ENCODE measurements at regions not wholly inside any gene's neighbourhood (a gene's known extent, or its start where the extent isn't known, plus 50 kb on each side); places are given as distances from the start of the nearest gene placed in this dataset.

- TF ChIP-seq CTCF (IDR thresholded peaks at IDR 0.05; ENCODE audit: insufficient read depth, low read depth, low read length, missing control alignments) = peak; percentile 36
- peak; percentile 38 for DNase-seq (ENCODE audit: low read depth)
- no peak overlapping the region for H3K4me3 ChIP-seq (ENCODE audit: low read length)
Observed at GRCh38 chrX:11944501-11944900, 186.5 kb downstream of the MSL3 start.

DNA sequence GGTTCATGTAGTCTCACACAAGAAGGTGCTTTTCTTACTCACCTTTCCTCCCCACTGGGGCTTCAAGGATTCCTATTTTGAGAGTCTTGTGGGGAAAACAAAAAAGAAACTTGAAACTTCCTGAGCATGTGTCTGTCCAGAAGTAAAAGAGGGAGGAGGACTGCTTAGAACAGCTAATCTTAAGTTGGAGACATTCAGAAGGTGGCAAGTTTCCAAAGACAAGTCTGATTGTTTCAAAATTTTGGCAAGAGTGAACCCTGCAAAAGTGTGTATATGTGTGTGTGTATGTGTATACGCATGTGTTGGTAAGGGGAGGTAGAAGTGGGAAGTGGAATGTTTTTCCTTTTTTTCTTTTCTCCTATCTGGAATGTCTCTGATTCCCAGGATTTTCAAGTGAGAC is 189.0 kb upstream of the FRMPD4 start:
- DNase-seq (ENCODE audit: low read depth) = no peak
- no peak overlapping the region for H3K4me3 ChIP-seq (ENCODE audit: low read length)
- no peak for TF ChIP-seq CTCF (IDR thresholded peaks at IDR 0.05; ENCODE audit: insufficient read depth, low read depth, low read length, missing control alignments)

GRCh38 chrX:11952176-11952720 is 186.0 kb upstream of the FRMPD4 start:
- no peak for DNase-seq (ENCODE audit: low read depth)
- H3K4me3 ChIP-seq (ENCODE audit: low read length) = no peak overlapping the region
- no peak for TF ChIP-seq CTCF (IDR thresholded peaks at IDR 0.05; ENCODE audit: insufficient read depth, low read depth, low read length, missing control alignments)

DNA sequence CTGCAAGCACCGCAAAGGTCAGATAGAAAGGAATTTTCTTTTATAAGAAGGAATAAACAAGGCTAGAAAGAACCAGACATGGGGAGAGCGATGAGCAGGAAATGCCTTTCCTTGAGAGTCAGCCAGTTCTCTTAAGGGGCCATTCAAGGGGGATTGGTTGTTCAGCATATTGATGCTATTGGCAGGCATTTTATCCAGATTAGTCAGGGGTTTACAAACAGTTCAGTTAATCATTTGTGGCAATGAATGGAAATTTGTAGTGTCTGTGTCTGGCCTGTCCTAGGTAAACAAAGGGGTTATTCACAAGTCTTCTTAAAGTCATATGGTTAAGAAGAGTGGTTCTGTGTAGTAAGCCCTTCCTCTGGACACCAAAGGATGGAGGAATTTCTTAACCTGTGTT is 184.7 kb upstream of the FRMPD4 start:
- no peak for TF ChIP-seq CTCF (IDR thresholded peaks at IDR 0.05; ENCODE audit: insufficient read depth, low read depth, low read length, missing control alignments)
- peak; percentile 57 for DNase-seq (ENCODE audit: low read depth)
- H3K4me3 ChIP-seq (ENCODE audit: low read length) = no peak overlapping the region

DNA sequence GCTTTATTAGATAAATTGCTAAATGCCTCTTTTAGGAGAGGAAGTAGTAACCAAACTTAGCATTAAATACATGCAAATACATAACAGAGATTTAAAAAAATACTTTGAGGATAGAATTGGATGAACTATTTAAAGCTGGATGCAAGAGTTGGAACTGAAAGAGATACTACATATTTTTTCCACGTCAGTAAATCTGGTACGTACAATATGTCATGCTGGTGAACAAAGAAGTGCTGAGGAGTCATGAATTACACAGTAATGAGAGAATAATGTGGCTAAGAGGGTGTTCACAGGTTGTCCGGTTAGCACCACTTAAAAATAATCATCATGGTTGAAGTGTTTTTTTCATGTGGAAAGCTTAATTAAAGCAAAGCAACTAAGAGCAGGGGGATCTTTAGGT is 184.1 kb upstream of the FRMPD4 start:
- no peak for TF ChIP-seq CTCF (IDR thresholded peaks at IDR 0.05; ENCODE audit: insufficient read depth, low read depth, low read length, missing control alignments)
- no peak for DNase-seq (ENCODE audit: low read depth)
- H3K4me3 ChIP-seq (ENCODE audit: low read length) = no peak overlapping the region

- no peak overlapping the region for H3K4me3 ChIP-seq (ENCODE audit: low read length)
- DNase-seq (ENCODE audit: low read depth) = no peak
- TF ChIP-seq CTCF (IDR thresholded peaks at IDR 0.05; ENCODE audit: insufficient read depth, low read depth, low read length, missing control alignments) = no peak
Observed at GRCh38 chrX:11960031-11960430, 178.2 kb upstream of the FRMPD4 start.

DNA sequence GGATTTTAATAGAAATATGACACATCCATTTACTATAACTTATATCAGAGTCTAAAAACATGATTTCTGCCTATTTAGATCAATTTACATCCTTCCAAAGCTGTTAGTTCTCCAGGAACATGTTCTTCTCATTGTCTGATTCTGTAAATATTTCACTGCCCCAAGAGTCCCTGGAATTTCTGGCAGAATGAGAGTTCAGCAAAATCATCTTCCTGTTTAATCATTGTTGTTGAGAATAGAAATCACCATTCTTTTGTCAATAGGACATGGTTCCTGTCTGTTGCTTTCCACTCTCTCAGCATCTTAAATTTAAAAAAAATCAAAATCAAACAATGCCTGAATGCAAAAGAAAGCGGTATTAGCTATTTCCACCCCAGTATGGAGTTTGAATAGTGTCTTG is 172.8 kb upstream of the FRMPD4 start:
- DNase-seq (ENCODE audit: low read depth) = no peak
- no peak for TF ChIP-seq CTCF (IDR thresholded peaks at IDR 0.05; ENCODE audit: insufficient read depth, low read depth, low read length, missing control alignments)
- no peak overlapping the region for H3K4me3 ChIP-seq (ENCODE audit: low read length)
